NCI-H524 treated with DMSO at 0.1 percent for 48 hours (cell line): ENCODE measurements at regions not wholly inside any gene's neighbourhood (a gene's known extent, or its start where the extent isn't known, plus 50 kb on each side); places are given as distances from the start of the nearest gene placed in this dataset.
"Not testable (repeated sequence)": the region's sequence is repeated elsewhere in the genome, so short reads cannot be mapped to it uniquely, and the experiment has no call there.

Experiments used
- DNase-seq: peaks from one replicate; lab custom pipeline; 2025; lab: John Stamatoyannopoulos, UW

DNA sequence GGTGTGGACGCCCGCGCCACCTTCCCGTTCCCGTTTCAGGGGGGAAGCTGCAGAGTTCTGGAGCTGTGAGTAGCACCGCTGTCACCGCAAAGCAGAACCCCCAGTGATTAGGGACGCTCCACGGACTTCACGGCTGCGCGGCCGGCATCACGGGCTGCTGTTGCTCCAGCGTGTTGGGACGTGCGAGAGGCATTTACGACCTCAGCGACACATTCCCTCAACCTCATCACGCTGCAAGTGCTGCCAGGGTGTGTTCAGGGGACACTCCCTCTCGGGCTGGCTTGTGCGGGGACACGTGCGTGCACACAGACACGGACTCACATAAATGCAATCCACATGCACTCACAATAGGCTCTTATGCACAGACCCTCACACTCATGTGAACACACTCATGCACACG is 187.9 kb downstream of the NPIPB11 start:
- not testable (repeated sequence) for DNase-seq

DNA sequence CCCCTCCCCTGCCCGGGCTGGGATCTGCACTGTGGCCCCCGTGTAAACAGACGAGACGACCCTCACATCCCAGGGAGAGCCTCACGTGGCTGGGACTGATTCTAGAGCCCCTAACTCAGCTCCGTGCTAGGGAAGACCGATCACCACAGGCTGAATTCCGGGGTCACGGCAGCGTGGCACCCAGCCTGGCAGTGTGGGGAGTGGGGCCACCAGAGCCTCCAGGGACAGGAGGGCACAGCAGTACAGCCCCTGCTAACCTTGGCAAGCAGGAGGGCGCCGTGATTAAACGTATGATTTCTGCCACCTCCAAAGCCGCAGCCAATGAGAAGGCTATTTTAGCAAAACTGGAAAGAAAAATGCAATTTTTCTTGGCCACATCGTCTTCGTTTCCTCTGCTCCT is 188.3 kb downstream of the NPIPB11 start:
- not testable (repeated sequence) for DNase-seq

DNA sequence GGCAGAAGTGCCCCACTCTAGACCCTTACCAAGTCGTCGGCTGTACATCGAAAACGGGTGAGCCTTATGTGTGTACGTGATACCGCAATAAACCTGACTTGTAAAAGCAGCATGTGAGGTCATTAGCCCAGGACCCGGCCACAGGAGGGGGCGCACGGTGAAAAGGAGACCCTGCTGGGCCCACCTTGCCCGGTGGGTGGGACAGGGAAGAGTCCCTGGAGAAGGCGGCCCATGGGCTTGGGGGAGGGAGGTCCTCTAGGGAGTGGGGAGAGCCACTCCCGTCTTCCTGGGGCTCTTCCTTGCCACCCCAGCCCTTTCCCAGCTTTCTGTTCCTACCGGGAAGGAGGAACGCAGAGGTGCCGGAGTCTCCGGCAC is 188.8 kb downstream of the NPIPB11 start:
- not testable (repeated sequence) for DNase-seq

DNA sequence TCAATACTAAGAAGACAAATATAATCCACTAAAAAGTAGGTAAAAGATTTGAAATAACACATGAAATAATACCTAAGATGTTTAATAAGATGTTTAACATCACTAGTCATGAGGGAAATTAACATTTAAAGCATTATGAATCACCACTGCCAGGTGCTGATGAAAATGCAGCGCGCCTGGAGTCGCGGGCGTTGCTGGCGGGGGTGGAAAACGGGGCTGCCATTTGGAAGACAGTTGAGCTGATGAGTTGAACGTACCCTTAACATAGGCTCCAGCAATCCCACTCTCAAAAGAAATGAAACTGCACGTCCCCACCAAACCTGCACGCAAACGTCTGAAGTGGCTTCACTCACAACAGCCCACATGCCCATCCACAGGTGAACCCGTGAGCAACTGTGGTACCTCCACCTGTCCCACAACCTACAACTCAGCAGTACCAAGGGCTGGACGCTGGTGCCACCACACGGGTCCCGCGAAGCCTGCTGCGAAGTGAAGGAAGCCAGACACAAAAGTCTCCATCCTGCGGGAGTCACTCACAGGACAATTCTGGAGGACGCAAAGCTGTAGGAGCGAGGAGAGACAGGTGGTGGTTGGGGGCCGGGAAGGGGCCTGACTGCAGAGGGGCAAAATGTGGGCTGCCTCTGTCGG is 189.3 kb downstream of the NPIPB11 start:
- DNase-seq: not testable (repeated sequence)

DNA sequence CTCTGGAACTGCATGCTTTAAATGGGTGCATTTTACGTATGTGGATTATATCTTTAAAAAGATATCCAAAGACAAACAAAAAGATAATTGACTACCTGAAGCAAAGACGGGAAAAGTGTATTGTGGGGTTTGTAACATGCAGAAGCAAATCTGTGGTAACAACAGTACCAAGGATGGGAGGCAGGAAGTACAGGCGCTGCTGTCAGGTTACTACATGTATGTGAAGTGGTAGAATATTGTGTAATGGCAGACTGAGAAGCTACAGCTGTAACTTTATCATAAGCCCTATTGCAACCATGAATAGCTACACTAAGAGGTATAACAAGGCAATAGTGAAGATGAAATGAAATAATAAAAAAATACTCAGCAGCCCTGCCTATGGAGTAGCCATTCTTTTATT is 192.7 kb downstream of the NPIPB11 start:
- not testable (repeated sequence) for DNase-seq

DNA sequence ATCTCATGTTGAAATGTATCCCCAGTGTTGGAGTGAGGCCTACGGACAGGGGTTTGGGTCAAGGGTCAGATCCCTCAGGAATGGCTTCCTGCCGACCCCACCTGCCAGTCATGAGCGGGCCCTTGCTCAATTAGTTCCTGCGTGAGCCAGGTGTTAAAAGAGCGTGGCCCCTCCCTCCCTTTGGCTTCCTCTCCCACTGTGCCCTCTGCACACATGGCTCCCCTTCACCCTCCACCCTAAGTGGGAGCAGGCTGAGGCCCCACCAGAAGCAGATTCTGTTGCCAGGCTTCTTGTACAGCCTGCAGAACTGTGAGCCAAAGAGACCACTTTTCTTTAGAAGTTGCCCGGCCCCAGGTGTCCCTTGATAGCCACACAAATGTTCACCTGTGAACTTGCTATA is 193.3 kb downstream of the NPIPB11 start:
- DNase-seq: not testable (repeated sequence)

GRCh38 chr16:29212084-29213027 is 194.2 kb downstream of the NPIPB11 start:
- not testable (repeated sequence) for DNase-seq

GRCh38 chr16:29211456-29211855 is 195.1 kb downstream of the NPIPB11 start:
- DNase-seq: not testable (repeated sequence)

DNA sequence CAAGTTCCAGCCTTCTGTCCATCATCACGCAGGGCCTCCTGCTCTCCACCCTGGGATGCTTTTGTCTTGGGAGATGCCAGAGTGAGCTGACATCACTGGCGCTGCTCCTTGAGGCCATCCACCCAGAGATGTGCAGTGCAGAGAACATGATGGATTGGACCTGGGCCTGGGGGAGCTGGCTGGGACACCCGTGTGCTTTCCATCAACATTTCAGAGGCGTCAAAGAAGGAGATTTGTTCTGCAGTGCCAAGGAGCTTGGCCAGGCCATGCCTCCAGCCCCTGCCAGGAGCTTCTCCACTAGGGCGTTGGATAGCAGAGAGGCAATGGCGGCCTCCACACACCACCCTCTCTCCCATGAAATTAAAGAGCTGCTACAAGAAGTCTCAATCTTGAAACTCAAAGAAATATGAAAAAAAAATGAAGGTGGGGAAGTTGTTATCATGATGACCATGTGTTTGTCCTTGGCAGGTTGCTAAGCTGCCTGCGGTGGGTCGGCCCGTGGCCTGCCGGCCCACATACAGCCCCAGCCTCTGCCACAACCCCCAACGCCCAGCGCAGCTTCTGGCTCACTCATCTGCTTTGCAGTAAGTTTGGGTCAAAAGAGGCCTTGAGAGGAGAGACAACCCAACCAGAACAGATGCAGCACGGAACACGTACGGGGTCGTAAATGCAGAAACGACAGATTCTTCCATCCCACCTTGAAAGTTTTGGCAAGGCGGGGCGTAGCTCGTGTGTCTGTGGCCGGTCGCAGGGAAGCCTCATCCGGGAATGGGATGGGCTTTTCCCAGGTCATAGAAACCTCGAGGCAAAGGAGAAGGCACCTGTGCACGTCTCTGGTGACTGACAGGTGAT is 196.0 kb downstream of the NPIPB11 start:
- not testable (repeated sequence) for DNase-seq

DNA sequence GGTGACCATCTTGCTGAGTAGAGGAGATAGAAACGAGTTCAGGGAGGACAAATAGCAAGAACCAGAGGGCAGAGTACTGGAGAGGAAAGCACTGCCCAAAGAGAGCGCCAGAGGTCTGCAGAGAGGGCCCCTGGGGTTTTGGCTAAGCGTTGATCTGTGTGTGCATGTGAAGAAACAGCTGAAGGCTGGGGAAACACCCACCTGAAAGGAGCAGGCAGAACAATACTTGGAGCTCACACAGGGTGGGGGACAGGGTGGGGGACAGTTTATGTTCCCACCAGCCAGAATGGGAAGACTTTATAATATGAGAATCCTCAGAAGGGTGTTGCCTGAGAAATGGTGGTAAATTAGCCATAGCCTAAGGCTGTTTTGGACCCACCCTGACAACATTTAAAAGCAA is 200.4 kb downstream of the NPIPB11 start:
- not testable (repeated sequence) for DNase-seq

- not testable (repeated sequence) for DNase-seq
These were observed 201.4 kb downstream of the NPIPB11 start for GRCh38 chr16:29205151-29205550.

DNA sequence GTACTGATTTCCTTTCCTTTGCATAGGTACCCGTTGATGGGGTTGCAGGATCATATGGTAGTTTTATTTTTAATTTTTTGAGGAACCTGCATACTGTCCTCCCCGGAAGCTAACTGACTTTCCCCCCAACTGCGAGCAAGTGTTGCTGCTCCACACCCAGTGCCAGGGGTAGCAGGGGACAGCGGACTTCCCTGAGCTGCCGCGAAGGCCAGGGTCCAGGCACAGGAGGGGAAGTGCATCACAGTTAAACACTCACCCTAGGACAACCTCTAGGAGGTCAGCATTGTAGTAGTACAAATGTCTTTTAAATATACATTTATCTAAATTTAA is 201.7 kb downstream of the NPIPB11 start:
- DNase-seq: no peak

GRCh38 chr16:29203933-29204805 is 202.3 kb downstream of the NPIPB11 start:
- DNase-seq: not testable (repeated sequence)

GRCh38 chr16:29203046-29203932 is 203.2 kb downstream of the NPIPB11 start:
- not testable (repeated sequence) for DNase-seq

GRCh38 chr16:29202642-29203041 is 203.9 kb downstream of the NPIPB11 start:
- DNase-seq: peak; percentile 40

DNA sequence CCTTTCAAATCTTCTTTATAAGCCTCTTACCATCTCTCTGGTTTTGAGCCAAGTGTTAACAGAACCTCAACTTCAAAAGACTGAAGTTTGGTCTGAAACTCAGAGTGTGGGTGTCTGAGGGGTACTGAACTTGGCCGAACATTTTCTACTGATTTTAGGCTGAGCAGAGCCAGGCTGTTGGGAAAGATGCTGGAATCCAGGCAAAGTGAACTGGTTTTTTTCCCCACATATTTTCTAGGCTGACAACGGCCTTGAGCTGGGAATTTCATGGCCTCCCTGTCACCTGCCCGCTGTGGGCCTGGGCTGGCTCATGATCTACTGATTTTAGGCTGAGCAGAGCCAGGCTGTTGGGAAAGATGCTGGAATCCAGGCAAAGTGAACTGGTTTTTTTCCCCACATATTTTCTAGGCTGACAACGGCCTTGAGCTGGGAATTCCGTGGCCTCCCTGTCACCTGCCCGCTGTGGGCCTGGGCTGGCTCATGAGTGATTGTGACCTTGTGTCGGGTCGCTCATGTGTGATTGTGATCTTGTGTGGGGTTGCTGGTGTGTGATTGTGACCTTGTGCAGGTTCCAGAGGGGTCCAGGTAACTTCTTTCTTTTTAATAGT is 204.4 kb downstream of the NPIPB11 start:
- DNase-seq: not testable (repeated sequence)

GRCh38 chr16:29201296-29202024 is 205.1 kb downstream of the NPIPB11 start:
- DNase-seq: not testable (repeated sequence)

- not testable (repeated sequence) for DNase-seq
These were observed 205.8 kb downstream of the NPIPB11 start for GRCh38 chr16:29200681-29201080.

DNA sequence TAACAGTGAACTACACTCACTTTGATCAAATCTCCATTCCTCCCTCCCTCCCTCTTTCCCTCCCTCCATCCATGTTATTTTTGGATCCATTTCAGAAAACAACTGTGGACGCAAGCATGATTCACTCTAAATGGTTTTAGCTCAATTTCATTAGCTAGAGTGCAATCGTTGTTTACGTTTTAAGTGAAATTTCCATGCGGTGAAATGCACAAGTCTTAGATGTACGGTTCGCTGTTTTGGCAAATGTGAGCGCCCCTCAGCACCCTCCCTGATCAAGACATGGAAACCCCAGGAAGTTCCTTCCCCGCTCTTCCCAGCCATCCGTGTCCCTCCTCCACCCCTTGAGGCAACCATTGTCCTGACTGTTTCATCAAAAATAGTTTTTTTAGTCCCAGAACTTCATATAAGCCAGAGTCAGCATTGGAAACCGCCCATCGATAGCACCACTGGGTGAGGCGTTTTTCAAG is 206.3 kb downstream of the NPIPB11 start:
- DNase-seq: not testable (repeated sequence)
